ENCODE measurements at regions not wholly inside any gene's neighbourhood (a gene's known extent, or its start where the extent isn't known, plus 50 kb on each side); places are given as distances from the start of the nearest gene placed in this dataset.
"Not testable (repeated sequence)": the region's sequence is repeated elsewhere in the genome, so short reads cannot be mapped to it uniquely, and the experiment has no call there.

DNA sequence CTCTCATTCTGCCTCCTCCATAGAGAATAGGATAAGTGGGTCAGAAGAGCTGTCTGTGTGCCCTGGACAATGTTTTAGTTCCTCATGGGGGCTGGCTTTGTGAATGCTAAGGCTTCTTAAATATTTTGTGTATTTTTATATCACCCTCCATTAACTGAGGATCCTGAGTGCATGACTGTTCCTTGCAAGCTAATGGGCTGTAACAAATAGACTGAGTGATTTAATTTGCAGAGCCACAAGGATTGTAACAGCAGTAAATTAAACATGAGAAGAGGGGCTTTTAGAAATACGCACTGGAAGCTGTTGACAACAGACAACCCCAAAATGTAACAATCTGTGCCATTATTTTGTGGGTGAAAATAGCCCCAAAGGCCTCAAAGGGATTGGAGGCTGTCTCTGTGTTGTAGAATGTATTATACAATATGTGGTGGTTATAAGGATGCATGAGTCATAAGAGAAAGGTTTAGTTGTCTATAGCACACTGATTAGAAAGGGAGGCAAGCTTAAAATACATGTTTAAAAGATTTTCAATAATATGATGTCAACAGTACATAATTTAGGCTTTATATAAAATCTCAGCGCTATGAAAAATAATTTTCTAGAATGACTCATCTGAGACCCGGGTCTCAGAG lies 152.7 kb upstream of the ACTBL2 start:
- Mint-ChIP-seq H3K36me3 (ENCODE audit: low read depth) (no peaks in the 10 kb centered on the region), H3K4me3 (no peak overlapping the region), H3K27me3 (ENCODE audit: low read depth) (no peaks in the 10 kb centered on the region), H3K4me1 (no peaks in the 10 kb centered on the region), H3K27ac (ENCODE audit: unreplicated experiment) (no peak overlapping the region), H3K9me3 (peaks cover 5% of the 10 kb centered on the region)
- TF ChIP-seq, protein P1, sequence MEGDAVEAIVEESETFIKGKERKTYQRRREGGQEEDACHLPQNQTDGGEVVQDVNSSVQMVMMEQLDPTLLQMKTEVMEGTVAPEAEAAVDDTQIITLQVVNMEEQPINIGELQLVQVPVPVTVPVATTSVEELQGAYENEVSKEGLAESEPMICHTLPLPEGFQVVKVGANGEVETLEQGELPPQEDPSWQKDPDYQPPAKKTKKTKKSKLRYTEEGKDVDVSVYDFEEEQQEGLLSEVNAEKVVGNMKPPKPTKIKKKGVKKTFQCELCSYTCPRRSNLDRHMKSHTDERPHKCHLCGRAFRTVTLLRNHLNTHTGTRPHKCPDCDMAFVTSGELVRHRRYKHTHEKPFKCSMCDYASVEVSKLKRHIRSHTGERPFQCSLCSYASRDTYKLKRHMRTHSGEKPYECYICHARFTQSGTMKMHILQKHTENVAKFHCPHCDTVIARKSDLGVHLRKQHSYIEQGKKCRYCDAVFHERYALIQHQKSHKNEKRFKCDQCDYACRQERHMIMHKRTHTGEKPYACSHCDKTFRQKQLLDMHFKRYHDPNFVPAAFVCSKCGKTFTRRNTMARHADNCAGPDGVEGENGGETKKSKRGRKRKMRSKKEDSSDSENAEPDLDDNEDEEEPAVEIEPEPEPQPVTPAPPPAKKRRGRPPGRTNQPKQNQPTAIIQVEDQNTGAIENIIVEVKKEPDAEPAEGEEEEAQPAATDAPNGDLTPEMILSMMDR (conservative IDR thresholded peaks at IDR 0.05): no peak
- no peak for DNase-seq (ENCODE audit: low read depth, low spot score)

DNA sequence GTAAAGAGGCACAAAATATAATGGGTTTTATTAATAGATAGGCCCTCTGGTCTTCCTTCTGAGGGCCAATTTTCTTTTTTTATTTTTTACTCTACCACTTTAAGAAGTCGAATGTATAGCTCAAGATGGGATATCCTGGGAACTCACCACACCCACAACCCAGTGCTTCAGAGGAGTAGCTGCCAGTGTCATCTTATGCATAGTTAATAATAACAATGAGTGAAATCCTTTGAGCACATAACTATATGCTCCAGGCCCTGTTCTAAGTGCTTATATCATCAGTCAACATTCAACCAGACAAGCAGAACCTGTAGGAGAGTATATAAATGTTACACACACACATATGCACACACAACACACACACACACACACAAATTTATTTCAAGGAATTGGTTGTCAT lies 150.3 kb upstream of the ACTBL2 start:
- no peak overlapping the region for H3K27ac Mint-ChIP-seq (ENCODE audit: unreplicated experiment)
- no peak overlapping the region for H3K4me3 Mint-ChIP-seq
- H3K36me3 Mint-ChIP-seq (ENCODE audit: low read depth): no peaks in the 10 kb centered on the region
- no peaks in the 10 kb centered on the region for H3K4me1 Mint-ChIP-seq
- TF ChIP-seq, protein P1 (conservative IDR thresholded peaks at IDR 0.05): no peak
- H3K9me3 Mint-ChIP-seq: peaks cover 5% of the 10 kb centered on the region
- no peaks in the 10 kb centered on the region for H3K27me3 Mint-ChIP-seq (ENCODE audit: low read depth)
- DNase-seq (ENCODE audit: low read depth, low spot score): no peak

DNA sequence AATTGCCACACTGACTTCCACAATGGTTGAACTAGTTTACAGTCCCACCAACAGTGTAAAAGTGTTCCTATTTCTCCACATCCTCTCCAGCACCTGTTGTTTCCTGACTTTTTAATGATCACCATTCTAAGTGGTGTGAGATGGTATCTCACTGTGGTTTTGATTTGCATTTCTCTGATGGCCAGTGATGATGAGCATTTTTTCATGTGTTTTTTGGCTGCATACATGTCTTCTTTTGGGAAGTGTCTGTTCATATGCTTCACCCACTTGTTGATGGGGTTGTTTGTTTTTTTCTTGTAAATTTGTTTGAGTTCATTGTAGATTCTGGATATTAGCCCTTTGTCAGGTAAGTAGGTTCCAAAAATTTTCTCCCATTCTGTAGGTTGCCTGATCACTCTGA lies 148.5 kb upstream of the ACTBL2 start:
- H3K4me1 Mint-ChIP-seq; H3K9me3 Mint-ChIP-seq; H3K27me3 Mint-ChIP-seq (ENCODE audit: low read depth); H3K27ac Mint-ChIP-seq (ENCODE audit: unreplicated experiment); H3K36me3 Mint-ChIP-seq (ENCODE audit: low read depth); DNase-seq (ENCODE audit: low read depth, low spot score); H3K4me3 Mint-ChIP-seq: not testable (repeated sequence)

DNA sequence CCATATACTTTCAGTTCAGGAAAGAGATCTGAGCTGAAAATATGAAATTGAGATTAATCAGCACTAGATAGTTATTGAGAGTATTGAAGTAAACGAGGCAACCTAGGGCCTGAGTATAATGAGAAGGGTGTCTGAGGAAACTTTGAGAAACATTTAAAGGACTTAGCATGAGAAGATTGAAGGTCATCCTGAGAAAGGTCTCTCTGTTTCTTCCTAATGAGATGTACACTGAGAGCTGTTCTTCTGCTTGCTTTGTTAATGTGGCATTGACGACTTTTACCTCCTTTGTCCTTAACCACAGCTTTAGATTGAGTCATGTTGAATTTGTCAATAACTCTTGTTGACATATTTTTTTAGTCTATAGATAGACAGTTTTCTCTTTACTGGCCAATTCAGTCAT lies 145.1 kb upstream of the ACTBL2 start:
- H3K27ac Mint-ChIP-seq (ENCODE audit: unreplicated experiment): no peak overlapping the region
- TF ChIP-seq, protein P1 (conservative IDR thresholded peaks at IDR 0.05): no peak
- no peaks in the 10 kb centered on the region for H3K9me3 Mint-ChIP-seq
- H3K27me3 Mint-ChIP-seq (ENCODE audit: low read depth): no peaks in the 10 kb centered on the region
- no peak for DNase-seq (ENCODE audit: low read depth, low spot score)
- no peaks in the 10 kb centered on the region for H3K36me3 Mint-ChIP-seq (ENCODE audit: low read depth)
- H3K4me3 Mint-ChIP-seq: no peak overlapping the region
- no peaks in the 10 kb centered on the region for H3K4me1 Mint-ChIP-seq

DNA sequence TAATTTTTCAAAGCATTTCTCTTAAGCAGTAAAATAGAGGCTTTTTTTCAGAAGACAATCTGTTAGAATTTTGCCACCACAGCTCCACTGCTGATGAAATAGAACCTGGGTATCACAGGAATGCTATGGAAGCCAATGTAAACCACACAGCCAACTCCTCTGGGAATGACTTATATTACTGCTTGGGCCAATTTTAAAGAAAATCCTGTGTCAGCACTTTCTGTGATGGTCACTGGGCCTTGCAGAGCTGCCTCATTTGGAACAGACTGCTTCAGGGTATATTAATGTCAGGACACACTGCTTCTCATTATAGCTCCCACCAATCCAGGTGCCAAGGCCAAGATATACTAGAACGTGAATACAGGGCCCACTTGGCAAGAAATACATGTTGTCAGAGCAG lies 144.1 kb upstream of the ACTBL2 start:
- DNase-seq (ENCODE audit: low read depth, low spot score): no peak
- Mint-ChIP-seq H3K4me1 (no peaks in the 10 kb centered on the region), H3K36me3 (ENCODE audit: low read depth) (no peaks in the 10 kb centered on the region), H3K4me3 (no peak overlapping the region), H3K9me3 (no peaks in the 10 kb centered on the region), H3K27me3 (ENCODE audit: low read depth) (no peaks in the 10 kb centered on the region), H3K27ac (ENCODE audit: unreplicated experiment) (no peak overlapping the region)
- TF ChIP-seq, protein P1 (conservative IDR thresholded peaks at IDR 0.05): no peak

DNA sequence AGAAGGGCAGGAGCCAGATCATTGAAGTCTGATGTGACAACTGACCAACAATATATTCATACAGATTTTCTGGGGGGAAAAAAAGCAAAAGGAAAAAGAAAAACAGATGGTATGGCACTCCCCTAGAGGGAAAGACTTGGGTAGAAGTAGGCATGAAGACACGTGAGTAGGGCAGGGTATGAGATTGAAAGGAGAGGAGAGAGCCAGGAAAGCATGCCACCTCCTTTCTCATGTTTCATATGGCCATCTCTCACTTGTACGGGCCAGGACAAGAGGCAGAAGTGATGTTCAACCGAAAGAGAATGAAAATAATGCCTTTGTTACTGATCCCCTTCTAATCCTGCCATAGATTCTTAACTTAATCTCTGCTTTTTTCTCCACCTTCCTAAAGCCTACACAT lies 139.0 kb upstream of the ACTBL2 start:
- no peak overlapping the region for H3K4me3 Mint-ChIP-seq
- no peaks in the 10 kb centered on the region for H3K9me3 Mint-ChIP-seq
- no peak for DNase-seq (ENCODE audit: low read depth, low spot score)
- no peaks in the 10 kb centered on the region for H3K4me1 Mint-ChIP-seq
- H3K36me3 Mint-ChIP-seq (ENCODE audit: low read depth): no peaks in the 10 kb centered on the region
- H3K27ac Mint-ChIP-seq (ENCODE audit: unreplicated experiment): no peak overlapping the region
- H3K27me3 Mint-ChIP-seq (ENCODE audit: low read depth): no peaks in the 10 kb centered on the region
- TF ChIP-seq, protein P1 (conservative IDR thresholded peaks at IDR 0.05): no peak
